ENCODE measurements at regions not wholly inside any gene's neighbourhood (a gene's known extent, or its start where the extent isn't known, plus 50 kb on each side); places are given as distances from the start of the nearest gene placed in this dataset.
"Not testable (repeated sequence)": the region's sequence is repeated elsewhere in the genome, so short reads cannot be mapped to it uniquely, and the experiment has no call there.

DNA sequence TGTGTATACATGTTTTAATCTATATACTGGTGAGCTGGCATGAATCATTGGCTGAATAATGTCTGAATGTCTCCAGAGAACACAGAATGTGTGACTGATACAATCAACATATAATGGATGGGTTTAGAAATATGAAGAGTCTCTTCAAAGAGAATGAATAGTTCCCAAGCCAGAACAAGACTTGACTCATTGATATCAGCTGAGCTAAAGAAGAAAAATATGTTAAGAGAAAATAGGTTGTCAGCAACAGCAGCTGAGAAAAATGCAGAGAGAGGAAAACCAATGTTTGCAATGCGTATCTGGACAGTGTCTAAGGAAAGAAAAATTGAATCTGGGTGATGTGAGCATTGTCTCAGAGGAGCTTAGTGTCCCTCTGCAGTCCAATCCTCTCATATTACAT, 1281.8 kb upstream of the TENM4 start:
- no peak for DNase-seq

DNA sequence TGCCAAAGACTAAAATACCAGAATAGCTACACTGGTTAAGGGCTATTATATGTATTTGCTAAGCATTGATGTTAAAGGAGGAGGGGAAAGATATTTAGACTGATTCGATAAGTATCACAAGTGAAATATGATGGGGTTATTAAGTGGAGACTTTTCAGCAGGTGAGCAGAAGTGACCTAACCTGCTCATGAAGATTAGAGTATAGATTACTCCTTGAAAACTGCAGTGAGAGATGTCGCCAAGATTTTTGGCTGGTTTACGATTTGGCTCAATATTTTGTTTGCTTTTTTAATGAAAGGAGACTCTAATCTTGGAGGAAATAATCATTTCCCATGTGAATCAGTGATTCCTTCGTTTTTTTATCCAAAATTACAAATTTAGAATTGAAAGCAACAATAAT, 1279.5 kb upstream of the TENM4 start:
- DNase-seq, result no peak

DNA sequence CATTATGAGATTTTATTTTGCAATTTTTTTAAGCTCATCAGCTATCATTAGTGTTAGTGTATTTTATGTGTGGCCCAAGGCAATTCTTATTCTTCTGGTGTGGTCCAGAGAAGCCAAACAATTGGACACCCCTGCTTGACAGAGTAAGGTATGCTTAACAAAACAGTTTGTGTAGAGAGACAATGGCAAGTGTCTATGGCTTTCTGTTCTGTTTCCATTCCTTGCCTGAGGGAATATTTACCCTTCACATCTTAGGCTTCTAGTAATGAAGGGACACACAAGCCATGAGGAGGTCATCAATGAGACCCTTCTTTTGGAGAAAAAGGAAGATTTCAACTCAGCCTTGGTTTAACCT, 1278.4 kb upstream of the TENM4 start:
- no peak for DNase-seq

DNA sequence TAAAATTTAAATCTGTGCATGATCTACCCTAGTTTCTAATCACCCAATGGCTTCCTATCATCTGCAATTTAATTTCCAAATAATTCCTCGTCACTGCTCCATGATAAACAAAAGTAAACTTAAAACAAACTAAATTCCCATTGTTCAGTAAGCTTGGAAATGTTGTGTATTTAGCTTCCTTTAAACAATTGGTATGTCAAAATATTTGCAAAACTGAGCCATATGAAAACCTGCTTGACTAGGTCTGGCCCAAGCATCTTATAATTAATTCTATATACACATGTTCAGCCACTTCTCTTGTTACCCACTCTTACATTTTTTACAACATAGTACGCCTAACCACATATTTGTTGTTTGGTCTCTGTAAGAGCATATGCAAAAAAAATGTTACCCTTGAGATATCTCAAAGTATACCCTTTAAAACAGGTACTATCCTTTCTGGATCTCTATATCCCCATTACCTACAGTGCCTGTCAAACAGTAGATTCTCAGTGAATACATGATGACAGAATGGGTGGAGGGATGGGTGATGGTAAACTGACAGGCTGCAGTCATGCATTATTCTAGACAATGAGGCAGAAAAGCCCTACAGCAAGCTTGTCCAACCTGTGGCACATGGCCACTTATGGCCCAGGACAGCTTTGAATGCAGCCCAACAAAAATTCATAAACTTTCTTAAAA, 1277.9 kb upstream of the TENM4 start:
- DNase-seq, result no peak

DNA sequence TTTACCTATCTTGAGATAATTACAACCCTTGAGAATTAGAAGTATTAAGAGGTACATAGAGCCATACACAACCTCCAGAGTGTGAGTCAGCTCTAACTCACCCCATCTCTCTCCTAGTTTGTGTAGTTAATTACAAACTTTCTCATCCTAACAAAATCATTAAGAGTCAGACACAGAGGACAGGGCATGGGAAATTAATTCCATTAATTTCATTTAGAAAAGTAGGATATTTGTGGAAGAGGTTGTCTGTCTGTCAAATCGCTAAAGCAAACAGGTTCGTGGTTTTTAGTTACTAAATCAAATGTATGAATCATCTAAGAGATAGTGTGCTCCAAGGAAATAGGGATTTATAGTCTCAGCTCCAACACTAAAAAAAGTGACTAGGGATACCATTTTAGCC, 1261.4 kb upstream of the TENM4 start:
- DNase-seq, result no peak

DNA sequence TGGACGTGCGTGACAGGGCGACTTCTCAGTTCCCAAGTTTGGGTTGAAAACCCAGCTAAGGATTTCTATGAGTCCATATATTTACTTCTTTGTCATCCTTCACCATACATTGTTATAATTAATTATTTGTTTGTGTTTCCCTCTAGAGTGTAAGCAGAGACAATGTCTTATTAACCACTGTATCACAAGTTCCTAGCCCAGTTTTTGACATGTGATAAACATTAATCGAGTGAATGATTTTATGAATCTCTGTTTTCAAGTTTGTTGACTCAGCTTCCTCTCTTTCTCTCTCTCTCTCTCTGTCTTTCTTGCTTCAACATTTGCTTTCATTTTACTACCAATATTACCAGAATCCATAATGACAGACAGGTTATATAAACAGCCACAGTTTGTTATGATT, 1259.6 kb upstream of the TENM4 start:
- DNase-seq, result no peak

DNA sequence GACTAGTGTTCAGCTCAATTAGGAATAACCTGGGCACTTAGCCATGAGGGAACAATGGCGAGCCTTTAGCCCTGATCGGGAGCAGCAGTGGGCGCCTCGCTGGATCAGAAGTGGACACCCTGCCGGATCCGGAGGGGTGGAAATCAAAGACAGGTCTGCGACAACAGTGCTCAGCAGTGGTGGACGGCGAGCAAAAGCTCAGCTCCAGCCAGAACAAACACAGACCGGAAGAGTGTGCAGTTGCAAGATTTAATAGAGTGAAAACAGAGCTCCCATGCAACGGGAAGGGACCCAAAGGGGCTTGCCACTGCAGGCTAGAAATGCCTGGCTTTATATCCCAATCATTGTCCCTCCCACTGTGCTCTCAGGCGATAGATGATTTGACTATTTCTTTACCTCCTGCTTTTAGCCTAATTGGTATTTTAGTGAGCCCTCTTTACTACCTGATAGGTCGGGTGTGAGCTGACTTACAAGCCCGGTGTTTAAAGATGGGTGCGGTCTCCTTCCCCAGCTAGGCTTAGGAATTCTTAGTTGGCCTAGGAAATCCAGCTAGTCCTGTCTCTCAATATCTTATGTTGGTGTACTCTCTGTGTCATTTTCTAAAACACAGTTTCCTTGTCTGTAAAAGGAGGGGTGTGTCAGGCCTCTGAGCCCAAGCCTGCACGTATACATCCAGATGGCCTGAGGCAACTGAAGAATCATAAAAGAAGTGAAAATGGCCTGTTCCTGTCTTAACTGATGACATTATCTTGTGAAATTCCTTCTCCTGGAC, 1258.8 kb upstream of the TENM4 start:
- not testable (repeated sequence) for DNase-seq

DNA sequence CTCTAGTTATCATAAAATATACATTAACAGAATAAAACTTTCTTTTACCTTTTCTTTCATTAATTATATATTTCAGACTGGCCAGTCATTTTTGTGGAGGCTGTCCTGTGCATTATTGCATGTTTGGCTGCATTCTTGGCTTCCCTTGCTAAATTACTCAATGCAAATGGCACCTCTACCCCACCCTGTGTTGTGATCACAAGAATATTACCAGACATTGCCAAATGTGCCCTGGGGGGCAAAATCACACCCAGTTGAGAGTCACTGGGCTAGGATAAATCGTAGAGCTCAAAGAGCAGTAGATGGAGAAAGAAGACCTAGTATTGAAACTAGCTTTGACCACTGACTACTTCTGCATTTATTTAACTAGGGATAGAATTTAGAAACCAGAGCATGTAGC, 1257.8 kb upstream of the TENM4 start:
- DNase-seq, result no peak

DNA sequence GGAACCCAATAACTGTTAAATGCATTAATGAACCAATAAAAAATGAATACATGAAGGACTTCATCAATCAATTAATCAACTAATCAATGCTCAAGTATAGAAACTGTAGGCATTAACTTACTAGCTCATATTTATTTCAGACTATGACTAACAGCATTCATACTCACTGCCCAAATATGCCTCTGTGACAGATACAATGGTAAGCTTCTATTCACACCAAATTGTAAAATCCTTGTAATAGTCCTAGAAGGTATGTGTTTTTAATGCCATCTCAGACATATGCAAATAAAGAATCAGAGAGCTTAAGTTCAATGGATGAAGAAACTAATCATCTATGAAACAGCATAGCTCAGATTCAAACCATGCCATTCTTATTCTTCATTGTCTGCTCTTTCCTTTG, 1253.6 kb upstream of the TENM4 start:
- no peak for DNase-seq

DNA sequence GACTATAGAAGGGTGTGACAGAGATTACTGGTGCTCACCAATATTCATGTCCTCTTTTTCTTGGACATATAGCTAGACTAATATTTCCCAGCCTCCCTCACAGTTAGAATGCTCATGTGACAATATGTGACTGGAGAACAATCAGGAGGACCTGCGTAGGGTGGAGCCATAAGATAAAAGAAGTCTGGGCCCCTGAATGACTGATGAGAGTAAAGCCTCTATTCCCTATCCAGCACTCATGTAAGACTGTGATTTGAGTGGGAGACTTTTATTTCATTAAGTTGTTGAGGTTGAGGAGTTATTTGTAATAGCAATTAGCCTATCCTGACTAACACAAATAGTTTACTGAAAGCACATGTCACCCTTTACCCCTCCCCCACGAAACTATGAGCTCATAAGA, 1247.1 kb upstream of the TENM4 start:
- no peak for DNase-seq

DNA sequence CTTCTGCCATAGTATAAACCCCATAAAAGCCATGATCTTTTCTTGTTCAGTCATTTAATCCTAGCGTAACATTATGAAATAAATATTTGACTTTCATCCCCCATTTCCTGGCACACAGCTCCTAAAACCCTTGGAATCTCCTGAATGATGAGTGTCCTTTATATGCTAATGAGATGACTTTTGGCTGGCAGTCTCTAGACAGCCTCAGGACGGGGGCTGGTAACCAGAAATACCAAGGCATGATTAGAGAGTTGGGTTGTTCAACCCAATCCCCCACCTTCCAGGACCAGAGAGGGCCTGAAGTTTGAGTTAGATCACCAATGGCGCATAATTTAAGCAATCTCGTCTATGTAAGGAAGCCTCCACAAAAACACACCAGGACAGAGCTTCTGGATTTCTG, 1246.1 kb upstream of the TENM4 start:
- DNase-seq, result no peak

DNA sequence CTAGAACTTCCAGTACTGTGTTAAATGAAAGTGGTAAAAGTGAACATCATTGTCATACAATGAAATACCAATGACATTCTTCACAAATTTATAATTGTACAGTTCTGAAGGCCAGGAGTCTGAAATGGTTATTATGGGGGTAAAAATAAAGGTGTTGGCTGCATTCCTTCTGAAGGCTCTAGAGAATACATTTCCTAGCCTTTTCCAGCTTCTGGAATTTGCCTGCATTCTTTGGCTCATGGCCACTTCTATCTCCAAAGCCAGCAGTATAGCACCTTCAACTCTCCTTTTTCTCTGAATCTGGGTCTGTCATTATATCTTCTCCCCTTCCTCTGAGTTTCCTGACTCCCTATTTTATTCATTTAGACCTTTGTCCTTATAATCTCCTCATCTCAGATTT, 1232.7 kb upstream of the TENM4 start:
- no peak for DNase-seq

DNA sequence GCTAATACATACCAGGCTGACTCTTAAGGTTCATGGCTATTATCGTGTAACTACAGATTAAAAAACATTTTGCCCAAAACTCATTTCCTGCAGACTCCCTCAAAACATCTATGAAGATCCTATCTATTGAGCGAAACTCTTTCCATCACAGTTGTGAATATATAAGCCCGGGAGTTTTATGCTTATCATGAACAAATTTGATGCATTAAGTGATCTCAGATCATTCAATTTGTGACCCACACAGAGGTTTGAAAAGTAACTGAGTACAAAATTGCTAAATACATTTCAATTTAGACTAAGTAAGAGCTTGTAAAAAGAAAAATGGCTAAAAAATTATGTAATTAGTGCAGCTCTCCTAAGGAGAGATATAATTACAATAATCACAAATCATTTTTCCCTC, 1228.8 kb upstream of the TENM4 start:
- DNase-seq, result no peak

DNA sequence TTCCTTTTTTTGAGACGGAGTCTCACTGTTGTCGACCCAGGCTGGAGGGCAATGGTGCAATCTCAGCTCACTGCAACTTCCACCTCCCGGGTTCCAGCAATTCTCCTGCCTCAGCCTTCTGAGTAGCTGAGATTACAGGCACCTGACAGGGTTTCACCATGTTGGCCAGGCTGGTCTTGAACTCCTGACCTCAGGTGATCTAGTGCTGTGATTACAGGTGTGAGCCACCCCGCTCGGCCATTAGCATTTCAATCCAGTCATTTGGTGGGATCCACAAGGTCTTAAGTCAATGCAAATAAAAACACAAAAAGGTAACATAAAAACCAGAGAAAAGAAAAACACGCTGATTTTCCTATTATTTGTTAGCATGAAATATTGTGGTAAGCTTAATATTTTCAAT, 1227.2 kb upstream of the TENM4 start:
- DNase-seq, result no peak

DNA sequence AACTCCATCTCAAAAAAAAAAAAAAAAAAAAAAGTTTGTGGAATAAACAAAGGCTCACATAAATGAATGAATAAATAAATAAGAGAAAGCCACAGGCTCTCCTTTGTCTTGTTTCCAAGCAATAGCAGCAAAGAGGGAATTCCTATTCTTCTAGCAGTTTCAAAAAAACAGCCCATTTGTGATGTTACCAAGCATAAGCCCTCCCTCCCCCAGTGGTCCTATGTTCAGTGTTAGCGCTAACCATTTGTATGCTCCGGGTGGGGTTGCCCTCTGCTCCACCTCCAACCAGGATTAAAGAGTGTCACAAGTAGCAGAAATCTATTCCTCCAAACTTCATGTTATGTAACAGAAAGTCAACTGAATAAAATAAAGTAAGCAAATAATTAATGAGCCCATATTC, 1215.0 kb upstream of the TENM4 start:
- no peak for DNase-seq

DNA sequence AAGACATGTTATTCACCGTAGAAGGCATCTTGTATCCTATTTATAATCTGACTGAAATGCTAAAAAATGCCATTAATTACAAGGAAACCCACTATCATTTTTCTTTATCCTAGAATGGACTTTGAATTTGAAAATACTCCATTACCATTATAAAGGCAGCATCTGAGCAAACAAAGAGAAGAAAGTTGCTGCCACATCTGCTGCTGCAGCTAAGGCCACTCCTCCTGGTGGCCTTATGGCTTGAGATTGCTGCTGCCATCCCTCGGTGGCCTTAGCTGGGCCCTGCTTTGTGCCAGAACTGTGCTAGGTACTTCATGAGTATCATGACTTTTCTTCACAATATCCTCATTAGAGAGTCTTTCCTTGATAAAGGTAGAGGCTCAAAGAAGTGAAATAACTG, 1210.1 kb upstream of the TENM4 start:
- no peak for DNase-seq

DNA sequence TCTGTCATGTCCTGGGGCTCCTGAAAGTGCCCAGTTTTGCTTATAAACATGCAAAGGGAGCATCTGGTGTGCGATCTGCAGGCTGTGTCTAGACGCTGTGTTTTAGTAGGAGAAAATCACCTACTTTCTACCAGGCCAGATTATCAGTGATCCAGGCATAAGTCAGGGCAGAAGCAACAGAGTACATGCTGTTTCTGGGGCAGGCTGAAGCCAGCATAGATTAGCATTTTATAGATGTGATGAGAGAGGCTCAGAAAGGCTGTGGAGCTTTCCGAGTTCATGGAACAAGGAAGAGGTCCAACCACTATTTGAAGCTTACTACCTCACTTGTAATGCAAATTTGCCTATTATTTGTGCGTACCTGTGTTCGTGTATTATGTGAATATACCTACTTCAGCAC, 1208.4 kb upstream of the TENM4 start:
- DNase-seq, result no peak

DNA sequence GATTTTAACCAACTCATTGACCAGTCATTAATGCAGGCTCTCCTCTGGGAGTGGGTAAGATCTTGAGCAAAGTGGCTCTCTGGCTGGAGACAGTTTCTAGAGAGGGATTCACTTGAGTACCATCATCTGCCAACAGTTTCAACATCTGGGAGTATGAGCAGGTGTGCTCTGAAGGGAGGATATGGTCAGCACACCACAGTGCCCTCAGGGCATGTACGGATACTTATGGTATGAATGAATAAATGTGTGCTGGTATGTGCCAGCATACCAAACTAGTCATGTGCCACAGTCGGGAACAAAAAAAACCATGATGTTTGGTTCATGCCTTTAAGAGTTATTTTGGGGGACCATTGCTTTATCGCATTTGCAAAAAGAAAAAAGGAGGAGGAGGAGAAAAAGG, 1197.5 kb upstream of the TENM4 start:
- no peak for DNase-seq

DNA sequence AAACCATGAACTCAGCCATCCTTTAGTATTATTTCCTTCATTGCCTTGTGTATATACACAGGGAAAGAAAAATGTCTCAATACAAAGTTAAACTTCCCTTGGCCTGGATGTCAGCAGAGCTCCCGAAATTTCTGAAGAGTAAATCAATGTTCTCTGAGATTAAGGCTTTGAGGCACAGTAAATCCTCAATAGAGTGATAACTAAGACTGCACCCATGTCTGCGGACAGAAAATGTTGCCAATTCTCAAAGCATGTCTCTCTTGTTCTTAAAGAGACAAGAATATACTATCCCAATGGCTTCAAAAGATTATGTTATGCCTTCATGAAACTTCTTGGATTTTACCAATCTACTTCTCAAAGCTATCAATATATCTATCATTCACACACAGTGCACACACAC, 1196.7 kb upstream of the TENM4 start:
- no peak for DNase-seq

DNA sequence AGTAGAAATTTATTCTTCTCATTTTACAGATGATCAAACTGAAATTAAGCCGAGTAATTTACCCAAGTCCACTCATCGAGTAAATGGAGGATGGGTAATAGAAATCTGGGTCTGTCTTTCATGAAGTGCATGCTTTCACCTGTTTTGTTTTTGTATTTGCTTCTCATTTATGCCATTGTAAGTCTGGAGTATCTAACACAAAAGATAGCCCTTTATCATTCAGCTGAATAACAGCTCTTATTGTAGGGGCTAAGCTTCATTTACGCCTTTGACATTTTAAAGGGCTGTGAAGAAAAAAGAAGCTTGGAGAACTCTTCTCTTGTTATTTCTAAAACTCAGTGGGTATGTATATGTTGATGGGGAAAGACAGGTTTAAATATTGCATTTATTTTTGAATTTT, 1196.2 kb upstream of the TENM4 start:
- DNase-seq, result no peak

DNA sequence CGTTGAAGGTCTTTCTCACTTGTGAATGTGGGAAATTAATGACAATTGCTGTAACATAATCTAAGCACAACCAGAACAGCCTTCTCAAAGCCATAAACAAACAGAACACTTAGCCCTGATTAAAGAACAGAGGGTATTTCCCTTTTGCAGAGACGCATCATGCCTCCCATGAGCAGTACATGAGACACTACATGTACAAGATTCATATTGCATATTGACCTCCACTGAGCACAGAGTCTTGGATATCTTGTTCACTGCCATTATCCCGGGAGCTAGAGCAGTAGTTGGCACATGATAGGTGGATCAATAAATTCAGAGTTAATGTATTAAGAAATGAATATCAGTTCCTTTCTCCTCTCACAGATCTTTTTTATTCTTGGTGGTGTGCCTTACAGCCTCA, 1194.3 kb upstream of the TENM4 start:
- DNase-seq, result no peak

DNA sequence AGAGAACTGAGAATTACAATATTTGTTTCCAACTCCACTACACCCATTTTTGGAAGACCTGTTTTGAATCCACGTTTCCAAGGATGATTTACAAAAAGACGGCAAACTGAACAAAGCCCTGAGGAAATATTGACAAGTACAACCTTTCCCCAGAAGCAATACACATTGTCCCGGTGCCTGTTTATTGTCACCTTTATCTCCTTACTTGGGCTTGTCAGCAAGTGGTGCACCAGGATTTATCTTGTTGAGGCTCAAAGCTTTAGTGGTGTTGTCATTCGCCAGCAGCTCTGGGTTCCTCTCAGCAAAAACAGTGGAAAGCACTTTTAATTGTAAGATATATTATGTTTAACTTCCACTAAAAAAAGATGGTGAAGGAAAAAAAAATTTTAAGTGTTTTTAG, 1191.9 kb upstream of the TENM4 start:
- no peak for DNase-seq

DNA sequence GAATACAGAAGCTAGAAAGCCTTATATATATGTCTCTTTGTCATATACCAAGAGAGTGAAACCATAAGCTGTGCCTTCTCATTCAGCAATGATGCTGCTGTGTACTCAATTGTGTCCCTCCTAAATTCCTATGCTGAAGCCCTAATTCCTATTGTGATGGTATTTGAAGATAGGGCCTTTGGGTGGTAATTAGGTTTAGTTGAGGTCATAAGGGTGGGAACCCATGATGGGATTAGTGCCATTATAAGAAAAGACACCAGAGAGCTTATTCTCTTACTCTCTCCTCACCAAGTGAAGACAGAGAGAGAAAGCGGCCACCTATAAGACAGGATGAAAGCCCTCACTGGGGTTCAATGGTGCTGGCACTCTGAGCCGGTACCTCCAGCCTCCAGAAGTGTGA, 1191.3 kb upstream of the TENM4 start:
- DNase-seq, result no peak

DNA sequence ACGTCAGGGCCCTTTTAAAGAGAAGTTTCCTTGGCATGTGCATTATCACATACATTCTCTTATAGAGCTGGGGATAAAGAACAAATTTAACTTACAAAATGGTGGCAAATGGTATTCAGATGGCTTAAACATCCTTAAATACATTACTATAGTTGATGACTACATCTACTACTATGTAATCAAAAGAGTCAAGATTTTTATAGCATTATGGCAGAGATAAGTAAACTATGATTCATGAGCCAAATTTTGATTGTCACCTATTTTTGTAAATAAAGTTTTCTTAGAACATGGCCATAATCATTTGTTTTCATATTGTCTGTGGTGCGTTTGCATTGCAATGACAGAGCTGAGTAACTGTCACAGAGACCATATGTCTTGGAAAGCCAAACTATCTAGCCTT, 1188.6 kb upstream of the TENM4 start:
- DNase-seq, result no peak

DNA sequence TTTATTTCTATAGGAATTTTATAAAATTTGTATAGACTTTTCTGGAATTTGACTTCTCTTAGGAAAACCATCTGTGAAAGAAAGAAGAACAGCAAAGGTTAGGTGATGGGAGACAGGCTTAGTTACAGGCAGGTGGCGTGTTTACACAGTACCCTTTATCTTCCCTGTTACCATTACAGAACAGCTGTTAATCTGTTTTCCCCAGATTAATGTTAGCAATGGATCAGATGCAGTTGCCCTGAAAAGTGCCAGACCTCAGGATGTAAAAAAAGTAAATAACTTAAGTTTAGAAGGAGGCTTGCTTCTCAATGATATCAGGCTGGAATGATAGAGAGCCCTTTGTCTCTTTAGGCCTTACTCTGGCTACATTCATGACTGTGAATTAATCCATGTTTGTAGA, 1186.5 kb upstream of the TENM4 start:
- DNase-seq, result no peak

Data from NCI-H1930 (cell line).